ENCODE measurements at regions not wholly inside any gene's neighbourhood (a gene's known extent, or its start where the extent isn't known, plus 50 kb on each side); places are given as distances from the start of the nearest gene placed in this dataset.

- H3K4me1 Mint-ChIP-seq, result no peaks in the 10 kb centered on the region
- ChIA-PET CTCF (ENCODE audit: partially characterized antibody) (no interaction called here), POLR2A (ENCODE audit: partially characterized antibody) (no interaction called here)
- H3K4me3 Mint-ChIP-seq, result no peak overlapping the region
- no peak overlapping the region for H3K27ac Mint-ChIP-seq
- Histone ChIP-seq H3K27me3 (ENCODE audit: insufficient read depth, low read length) (no peaks in the 10 kb centered on the region), H3K9me3 (ENCODE audit: control insufficient read depth in 1 of 2, low read length in 2 of 2) (no peaks in the 10 kb centered on the region), H3K27ac (ENCODE audit: low read depth, low read length) (no peak overlapping the region), H3K4me3 (ENCODE audit: low read length in 2 of 2) (no peak overlapping the region), H3K36me3 (ENCODE audit: insufficient read depth, low read length) (no peaks in the 10 kb centered on the region), H3K4me1 (ENCODE audit: insufficient read depth, low read length) (no peaks in the 10 kb centered on the region)
- peaks cover 0 to 2% (median 0%) of the 10 kb centered on the region in 8 donors for H3K9me3 Mint-ChIP-seq
- intact Hi-C loops (cut with micrococcal nuclease), result no loop called here
- no peaks in the 10 kb centered on the region for H3K36me3 Mint-ChIP-seq
- H3K27me3 Mint-ChIP-seq, result peaks cover 0 to 1% of the 10 kb centered on the region in 2 donors
- DNase-seq, result no peak
Observed at GRCh38 chr13:72534951-72535640, 192.3 kb downstream of the MZT1 start.

- Histone ChIP-seq H3K27me3 (ENCODE audit: insufficient read depth, low read length) (no peaks in the 10 kb centered on the region), H3K4me1 (ENCODE audit: insufficient read depth, low read length) (no peaks in the 10 kb centered on the region), H3K9me3 (ENCODE audit: control insufficient read depth in 1 of 2, low read length in 2 of 2) (no peaks in the 10 kb centered on the region), H3K36me3 (ENCODE audit: insufficient read depth, low read length) (no peaks in the 10 kb centered on the region), H3K4me3 (ENCODE audit: low read length in 2 of 2) (no peak overlapping the region), H3K27ac (ENCODE audit: low read depth, low read length) (no peak overlapping the region)
- Mint-ChIP-seq H3K27ac (no peak overlapping the region), H3K27me3 (peaks cover 0 to 1% of the 10 kb centered on the region in 2 donors), H3K36me3 (no peaks in the 10 kb centered on the region), H3K4me3 (no peak overlapping the region), H3K4me1 (no peaks in the 10 kb centered on the region), H3K9me3 (peaks cover 0 to 4% (median 0%) of the 10 kb centered on the region in 8 donors)
- no peak for DNase-seq
- ChIA-PET CTCF (ENCODE audit: partially characterized antibody) (interaction anchor here (1.4 kb wide), 1 partner anchor 9 kb away, joined by 3 read pairs; no protein-coding TSS in a partner anchor), POLR2A (ENCODE audit: partially characterized antibody) (no interaction called here)
- intact Hi-C loops (cut with micrococcal nuclease), result no loop called here
Observed at GRCh38 chr13:72530471-72530870, 197.0 kb downstream of the MZT1 start.

GRCh38 chr13:72527333-72527732 is 200.1 kb downstream of the MZT1 start:
- H3K27me3 ChIP-seq (ENCODE audit: insufficient read depth, low read length), result no peaks in the 10 kb centered on the region
- H3K9me3 Mint-ChIP-seq, result peaks cover 0 to 4% (median 0%) of the 10 kb centered on the region in 8 donors
- no peaks in the 10 kb centered on the region for H3K9me3 ChIP-seq (ENCODE audit: control insufficient read depth in 1 of 2, low read length in 2 of 2)
- H3K4me3 ChIP-seq (ENCODE audit: low read length in 2 of 2), result no peak overlapping the region
- H3K36me3 ChIP-seq (ENCODE audit: insufficient read depth, low read length), result no peaks in the 10 kb centered on the region
- H3K36me3 Mint-ChIP-seq, result no peaks in the 10 kb centered on the region
- H3K4me1 Mint-ChIP-seq, result no peaks in the 10 kb centered on the region
- H3K27ac Mint-ChIP-seq, result no peak overlapping the region
- intact Hi-C loops (cut with micrococcal nuclease), result no loop called here
- H3K27me3 Mint-ChIP-seq, result peaks cover 0 to 4% of the 10 kb centered on the region in 2 donors
- no peak overlapping the region for H3K27ac ChIP-seq (ENCODE audit: low read depth, low read length)
- ChIA-PET CTCF (ENCODE audit: partially characterized antibody) (no interaction called here), POLR2A (ENCODE audit: partially characterized antibody) (no interaction called here)
- no peaks in the 10 kb centered on the region for H3K4me1 ChIP-seq (ENCODE audit: insufficient read depth, low read length)
- DNase-seq, result no peak
- H3K4me3 Mint-ChIP-seq, result no peak overlapping the region

- Mint-ChIP-seq H3K9me3 (peaks cover 0 to 4% (median 0%) of the 10 kb centered on the region in 8 donors), H3K36me3 (no peaks in the 10 kb centered on the region), H3K27ac (no peak overlapping the region), H3K4me1 (no peaks in the 10 kb centered on the region), H3K4me3 (no peak overlapping the region), H3K27me3 (peaks cover 0 to 2% of the 10 kb centered on the region in 2 donors)
- Histone ChIP-seq H3K4me1 (ENCODE audit: insufficient read depth, low read length) (no peaks in the 10 kb centered on the region), H3K27ac (ENCODE audit: low read depth, low read length) (no peak overlapping the region), H3K27me3 (ENCODE audit: insufficient read depth, low read length) (no peaks in the 10 kb centered on the region), H3K4me3 (ENCODE audit: low read length in 2 of 2) (no peak overlapping the region), H3K36me3 (ENCODE audit: insufficient read depth, low read length) (no peaks in the 10 kb centered on the region), H3K9me3 (ENCODE audit: control insufficient read depth in 1 of 2, low read length in 2 of 2) (no peaks in the 10 kb centered on the region)
- no peak for DNase-seq
- ChIA-PET CTCF (ENCODE audit: partially characterized antibody) (no interaction called here), POLR2A (ENCODE audit: partially characterized antibody) (no interaction called here)
- intact Hi-C loops (cut with micrococcal nuclease), result no loop called here
Observed at GRCh38 chr13:72523593-72523992, 203.8 kb downstream of the MZT1 start.

GRCh38 chr13:72523049-72523448 is 204.4 kb downstream of the MZT1 start:
- ChIA-PET CTCF (ENCODE audit: partially characterized antibody) (no interaction called here), POLR2A (ENCODE audit: partially characterized antibody) (no interaction called here)
- H3K36me3 ChIP-seq (ENCODE audit: insufficient read depth, low read length), result no peaks in the 10 kb centered on the region
- Mint-ChIP-seq H3K9me3 (peaks cover 0 to 4% (median 0%) of the 10 kb centered on the region in 8 donors), H3K27ac (no peak overlapping the region), H3K36me3 (no peaks in the 10 kb centered on the region), H3K4me3 (no peak overlapping the region), H3K27me3 (peaks cover 0 to 2% of the 10 kb centered on the region in 2 donors), H3K4me1 (no peaks in the 10 kb centered on the region)
- intact Hi-C loops (cut with micrococcal nuclease), result no loop called here
- H3K9me3 ChIP-seq (ENCODE audit: control insufficient read depth in 1 of 2, low read length in 2 of 2), result no peaks in the 10 kb centered on the region
- no peak for DNase-seq
- H3K27me3 ChIP-seq (ENCODE audit: insufficient read depth, low read length), result no peaks in the 10 kb centered on the region
- H3K27ac ChIP-seq (ENCODE audit: low read depth, low read length), result no peak overlapping the region
- H3K4me1 ChIP-seq (ENCODE audit: insufficient read depth, low read length), result no peaks in the 10 kb centered on the region
- no peak overlapping the region for H3K4me3 ChIP-seq (ENCODE audit: low read length in 2 of 2)

GRCh38 chr13:72521940-72522661 is 205.3 kb downstream of the MZT1 start:
- peaks cover 0 to 2% (median 0%) of the 10 kb centered on the region in 8 donors for H3K9me3 Mint-ChIP-seq
- POLR2A ChIA-PET (ENCODE audit: partially characterized antibody), result no interaction called here
- H3K27ac Mint-ChIP-seq, result no peak overlapping the region
- Histone ChIP-seq H3K36me3 (ENCODE audit: insufficient read depth, low read length) (no peaks in the 10 kb centered on the region), H3K9me3 (ENCODE audit: control insufficient read depth in 1 of 2, low read length in 2 of 2) (no peaks in the 10 kb centered on the region), H3K27me3 (ENCODE audit: insufficient read depth, low read length) (no peaks in the 10 kb centered on the region), H3K4me3 (ENCODE audit: low read length in 2 of 2) (no peak overlapping the region), H3K27ac (ENCODE audit: low read depth, low read length) (no peak overlapping the region), H3K4me1 (ENCODE audit: insufficient read depth, low read length) (no peaks in the 10 kb centered on the region)
- peaks cover 0 to 2% of the 10 kb centered on the region in 2 donors for H3K27me3 Mint-ChIP-seq
- intact Hi-C loops (cut with micrococcal nuclease), result no loop called here
- no peak overlapping the region for H3K4me3 Mint-ChIP-seq
- CTCF ChIA-PET (ENCODE audit: partially characterized antibody), result no interaction called here
- H3K4me1 Mint-ChIP-seq, result no peaks in the 10 kb centered on the region
- H3K36me3 Mint-ChIP-seq, result no peaks in the 10 kb centered on the region
- no peak for DNase-seq

GRCh38 chr13:72514146-72514545 is 213.3 kb downstream of the MZT1 start:
- DNase-seq, result no peak
- Histone ChIP-seq H3K4me1 (ENCODE audit: insufficient read depth, low read length) (no peaks in the 10 kb centered on the region), H3K27me3 (ENCODE audit: insufficient read depth, low read length) (no peaks in the 10 kb centered on the region), H3K9me3 (ENCODE audit: control insufficient read depth in 1 of 2, low read length in 2 of 2) (no peaks in the 10 kb centered on the region), H3K27ac (ENCODE audit: low read depth, low read length) (no peak overlapping the region), H3K36me3 (ENCODE audit: insufficient read depth, low read length) (no peaks in the 10 kb centered on the region), H3K4me3 (ENCODE audit: low read length in 2 of 2) (no peak overlapping the region)
- no peaks in the 10 kb centered on the region for H3K27me3 Mint-ChIP-seq
- H3K9me3 Mint-ChIP-seq, result no peaks in the 10 kb centered on the region
- H3K4me3 Mint-ChIP-seq, result no peak overlapping the region
- intact Hi-C loops (cut with micrococcal nuclease), result no loop called here
- ChIA-PET POLR2A (ENCODE audit: partially characterized antibody) (no interaction called here), CTCF (ENCODE audit: partially characterized antibody) (no interaction called here)
- H3K27ac Mint-ChIP-seq, result no peak overlapping the region
- H3K4me1 Mint-ChIP-seq, result no peaks in the 10 kb centered on the region
- no peaks in the 10 kb centered on the region for H3K36me3 Mint-ChIP-seq

All from CD4-positive, alpha-beta memory T cell (primary cell).